PC-9 (cell line): ENCODE measurements at regions not wholly inside any gene's neighbourhood (a gene's known extent, or its start where the extent isn't known, plus 50 kb on each side); places are given as distances from the start of the nearest gene placed in this dataset.

ENCODE experiments used
- BruUV-seq: library from RNA; stranded (reverse); fragments of 400-500 nt; replicated peaks from 2 replicates; lab custom pipeline; 2021; lab: Mats Ljungman, UMichigan
- CTCF ChIA-PET: fragments of 300-600 bp; sonication (Branson Sonifier 250); formaldehyde crosslinking; loops from one replicate; lab custom pipeline; 2022; ENCODE audit warnings: antibody characterized with exemption; lab: Charles Lee
- POLR2A ChIA-PET: fragments of 300-600 bp; sonication (Branson Sonifier 250); formaldehyde crosslinking; loops from one replicate; lab custom pipeline; 2022; ENCODE audit warnings: antibody characterized with exemption; ENCODE audit not compliant: unreplicated experiment; lab: Charles Lee
- DNase-seq, 2 experiments: peaks; one replicate each; pipeline versions ENCODE4 v3.0.0 to v3.0.0-alpha.2; 2015 to 2022; ENCODE audit warnings: mixed read lengths in 1 of 2
- H2AFZ ChIP-seq: fragments of 200-600 bp; sonication (generic); 2 replicates; pipeline ENCODE4 v1.8.1; 2017; ENCODE audit warnings: antibody characterized with exemption
- H3F3A ChIP-seq: fragments of 200-600 bp; sonication (generic); 2 replicates; pipeline ENCODE4 v1.8.1; 2017; ENCODE audit warnings: antibody characterized with exemption, mild to moderate bottlenecking, low read depth; ENCODE audit not compliant: insufficient read depth
- H3K27ac ChIP-seq: fragments of 200-600 bp; sonication (generic); 2 replicates; pipeline ENCODE4 v1.6.1; 2016; ENCODE audit warnings: mixed run types
- H3K27me3 ChIP-seq: fragments of 200-600 bp; sonication (generic); 2 replicates; pipeline ENCODE4 v1.6.1; 2016; ENCODE audit warnings: low read depth, mixed run types; ENCODE audit not compliant: insufficient read depth
- H3K36me3 ChIP-seq: fragments of 200-600 bp; sonication (generic); 2 replicates; pipeline ENCODE4 v1.6.1; 2016; ENCODE audit warnings: low read depth, mixed run types
- H3K4me1 ChIP-seq: fragments of 200-600 bp; sonication (generic); replicated peaks from 2 replicates; pipeline ENCODE4 v1.6.1; 2016; ENCODE audit warnings: mixed run types; ENCODE audit not compliant: insufficient read depth
- H3K4me2 ChIP-seq: fragments of 200-600 bp; sonication (generic); 2 replicates; pipeline ENCODE4 v1.6.1; 2017; ENCODE audit warnings: mixed run types
- H3K4me3 ChIP-seq: fragments of 200-600 bp; sonication (generic); 2 replicates; pipeline ENCODE4 v1.6.1; 2016; ENCODE audit warnings: mixed run types
- H3K79me2 ChIP-seq: fragments of 200-600 bp; sonication (generic); 2 replicates; pipeline ENCODE4 v1.6.1; 2017; ENCODE audit warnings: low read depth, mixed run types
- H3K9me2 ChIP-seq: fragments of 200-600 bp; sonication (generic); 2 replicates; pipeline ENCODE4 v1.8.1; 2017; ENCODE audit warnings: mild to moderate bottlenecking; ENCODE audit not compliant: insufficient read depth
- H3K9me3 ChIP-seq: fragments of 200-600 bp; sonication (generic); 2 replicates; pipeline ENCODE4 v1.8.1; 2016; ENCODE audit warnings: low read depth; ENCODE audit not compliant: insufficient read depth
- H4K20me1 ChIP-seq: fragments of 200-600 bp; sonication (generic); 2 replicates; pipeline ENCODE4 v1.8.1; 2017; ENCODE audit not compliant: insufficient read depth
- EZH2 ChIP-seq: fragments of 200-600 bp; sonication (generic); IDR thresholded peaks from 2 replicates; pipeline ENCODE4 v1.8.0; 2017; ENCODE audit warnings: antibody characterized with exemption, low read depth
- intact Hi-C: fragments of 100-400 bp; cut with micrococcal nuclease; formaldehyde crosslinking; loops from one replicate; pipeline ENCODE4 v1.10.0; 2022; ENCODE audit not compliant: unreplicated experiment
- TF ChIP-seq, protein P1 (sequence below): fragments of 200-600 bp; sonication (generic); conservative IDR thresholded peaks from 2 replicates; pipeline ENCODE4 v1.6.1; 2017; ENCODE audit warnings: mixed run types, antibody characterized with exemption, mild to moderate bottlenecking, moderate library complexity

DNA sequence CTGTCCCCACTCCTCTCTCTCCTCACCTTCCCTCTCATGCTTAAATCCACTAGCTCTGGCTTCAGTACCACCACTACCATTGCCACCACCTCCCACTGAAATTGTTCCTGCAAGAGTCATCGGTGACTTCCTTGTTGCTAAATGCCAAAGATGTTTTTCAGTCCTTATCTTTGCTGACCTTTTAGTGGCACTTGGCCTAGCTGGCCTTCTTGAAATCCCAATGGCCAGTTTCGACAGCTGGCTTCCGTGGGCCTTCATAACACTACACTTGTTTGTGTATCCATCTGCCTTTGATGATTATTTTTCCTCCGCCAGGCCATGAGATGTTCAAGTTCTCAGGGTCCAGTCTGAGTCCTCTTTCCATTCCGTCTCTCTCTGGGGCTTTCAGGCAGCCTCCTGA, 118.2 kb upstream of the NANOS1 start:
- intact Hi-C loops: loop anchor here (1.0 to 5.0 kb wide), 4 partner anchors 39 to 113 kb away; no protein-coding TSS in a partner anchor
- peak; percentile 59 to 94 for DNase-seq
- ChIA-PET CTCF (interaction anchor here (0.6 kb wide), 1 partner anchor 29 kb away, joined by 3 read pairs; no protein-coding TSS in a partner anchor), POLR2A (interaction anchor here (0.6 kb wide), 1 partner anchor 29 kb away, joined by 3 read pairs; no protein-coding TSS in a partner anchor)
- H3K4me1 ChIP-seq: peaks cover 41% of the 10 kb centered on the region
- H3K36me3 ChIP-seq: no peaks in the 10 kb centered on the region
- BruUV-seq: no TSS peak
- H3K9me3 ChIP-seq: no peaks in the 10 kb centered on the region
- H3K27ac ChIP-seq: peak overlapping the region; percentile 87
- H2AFZ ChIP-seq: no peak overlapping the region
- peak overlapping the region; percentile 51 for H3K4me2 ChIP-seq
- H3K27me3 ChIP-seq: no peaks in the 10 kb centered on the region
- H3K9me2 ChIP-seq: no peaks in the 10 kb centered on the region
- no peaks in the 10 kb centered on the region for H4K20me1 ChIP-seq
- no peak overlapping the region for H3K4me3 ChIP-seq
- H3F3A ChIP-seq: peaks cover 25% of the 10 kb centered on the region; the same call in 1 of the 2 replicates
- no peaks in the 10 kb centered on the region for H3K79me2 ChIP-seq
- no peak for TF ChIP-seq EZH2
- TF ChIP-seq, protein P1, sequence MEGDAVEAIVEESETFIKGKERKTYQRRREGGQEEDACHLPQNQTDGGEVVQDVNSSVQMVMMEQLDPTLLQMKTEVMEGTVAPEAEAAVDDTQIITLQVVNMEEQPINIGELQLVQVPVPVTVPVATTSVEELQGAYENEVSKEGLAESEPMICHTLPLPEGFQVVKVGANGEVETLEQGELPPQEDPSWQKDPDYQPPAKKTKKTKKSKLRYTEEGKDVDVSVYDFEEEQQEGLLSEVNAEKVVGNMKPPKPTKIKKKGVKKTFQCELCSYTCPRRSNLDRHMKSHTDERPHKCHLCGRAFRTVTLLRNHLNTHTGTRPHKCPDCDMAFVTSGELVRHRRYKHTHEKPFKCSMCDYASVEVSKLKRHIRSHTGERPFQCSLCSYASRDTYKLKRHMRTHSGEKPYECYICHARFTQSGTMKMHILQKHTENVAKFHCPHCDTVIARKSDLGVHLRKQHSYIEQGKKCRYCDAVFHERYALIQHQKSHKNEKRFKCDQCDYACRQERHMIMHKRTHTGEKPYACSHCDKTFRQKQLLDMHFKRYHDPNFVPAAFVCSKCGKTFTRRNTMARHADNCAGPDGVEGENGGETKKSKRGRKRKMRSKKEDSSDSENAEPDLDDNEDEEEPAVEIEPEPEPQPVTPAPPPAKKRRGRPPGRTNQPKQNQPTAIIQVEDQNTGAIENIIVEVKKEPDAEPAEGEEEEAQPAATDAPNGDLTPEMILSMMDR: no peak

DNA sequence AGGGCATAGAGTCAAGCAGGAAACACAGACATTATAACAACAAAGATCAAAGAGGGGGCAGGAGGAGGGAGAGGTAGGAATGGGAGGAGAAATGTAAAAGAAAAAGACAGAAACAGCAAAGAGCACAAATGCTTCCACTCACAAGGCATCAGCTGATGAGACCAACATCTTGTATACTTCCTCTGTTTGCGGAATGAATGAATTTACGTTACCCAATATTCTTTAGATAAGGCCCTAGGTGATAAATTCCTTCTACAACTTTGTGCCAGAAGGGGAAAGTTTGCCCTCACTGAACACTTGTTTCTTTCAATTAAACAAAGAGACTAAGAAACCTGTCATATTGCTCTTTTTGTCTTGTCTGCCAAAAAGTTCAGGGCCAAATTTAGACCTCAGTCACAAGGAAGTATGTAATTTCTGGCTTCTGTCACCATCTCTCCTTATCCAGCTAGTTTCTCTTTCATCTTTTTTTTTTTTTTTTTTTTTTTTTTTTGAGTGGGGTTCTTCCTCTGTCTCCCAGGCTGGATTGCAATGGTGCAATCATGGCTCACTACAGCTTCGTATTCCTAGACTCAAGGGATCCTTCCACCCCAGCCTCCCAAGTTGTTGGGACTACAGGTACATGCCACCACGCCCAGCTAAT, 116.4 kb upstream of the NANOS1 start:
- H3K27ac ChIP-seq: peak overlapping the region; percentile 87
- TF ChIP-seq, protein P1: no peak
- no peak for TF ChIP-seq EZH2
- H3K4me3 ChIP-seq: no peak overlapping the region
- H3F3A ChIP-seq: peaks cover 25% of the 10 kb centered on the region; the same call in 1 of the 2 replicates
- CTCF ChIA-PET: no interaction called here
- DNase-seq: peak; percentile 14 to 94
- no peaks in the 10 kb centered on the region for H3K36me3 ChIP-seq
- intact Hi-C loops: loop anchor here (5.0 kb wide), 1 partner anchor 41 kb away; no protein-coding TSS in a partner anchor
- no TSS peak for BruUV-seq
- POLR2A ChIA-PET: no interaction called here
- peak overlapping the region; percentile 51 for H3K4me2 ChIP-seq
- H3K4me1 ChIP-seq: peaks cover 45% of the 10 kb centered on the region
- no peaks in the 10 kb centered on the region for H3K27me3 ChIP-seq
- H2AFZ ChIP-seq: no peak overlapping the region
- no peaks in the 10 kb centered on the region for H3K9me2 ChIP-seq
- no peaks in the 10 kb centered on the region for H3K79me2 ChIP-seq
- no peaks in the 10 kb centered on the region for H3K9me3 ChIP-seq
- H4K20me1 ChIP-seq: no peaks in the 10 kb centered on the region

DNA sequence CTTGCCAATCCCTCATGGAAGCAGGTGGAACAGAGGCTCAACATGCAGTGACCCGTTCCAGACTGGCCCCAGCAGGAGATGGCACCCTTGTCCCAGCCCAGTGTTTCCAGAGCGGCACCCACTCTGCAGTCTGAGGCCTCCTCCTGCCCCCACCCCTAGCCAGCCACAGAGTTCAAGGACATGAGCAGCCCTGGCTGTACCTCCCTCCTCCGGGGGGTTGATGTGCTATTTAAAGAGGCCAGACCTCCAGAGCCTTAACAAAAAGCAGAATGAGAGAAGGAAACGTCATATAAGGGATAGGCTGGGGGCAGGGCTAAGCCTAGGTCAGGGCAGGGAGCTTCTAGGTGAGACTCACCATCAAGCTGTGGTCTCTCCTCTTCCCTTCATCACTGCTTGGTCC, 115.7 kb upstream of the NANOS1 start:
- Histone ChIP-seq H3F3A (peaks cover 28% of the 10 kb centered on the region; the same call in 1 of the 2 replicates), H3K9me3 (no peaks in the 10 kb centered on the region), H3K27me3 (no peaks in the 10 kb centered on the region), H3K4me2 (no peak overlapping the region; the same call in 1 of the 2 replicates), H3K9me2 (no peaks in the 10 kb centered on the region), H2AFZ (no peak overlapping the region), H3K4me1 (peaks cover 52% of the 10 kb centered on the region), H3K79me2 (no peaks in the 10 kb centered on the region), H4K20me1 (no peaks in the 10 kb centered on the region), H3K27ac (peak overlapping the region; percentile 87), H3K36me3 (no peaks in the 10 kb centered on the region), H3K4me3 (no peak overlapping the region)
- no TSS peak for BruUV-seq
- TF ChIP-seq, protein P1: no peak
- TF ChIP-seq EZH2: no peak
- DNase-seq: no peak
- intact Hi-C loops: loop anchor here (5.0 kb wide), 1 partner anchor 42 kb away; no protein-coding TSS in a partner anchor
- POLR2A ChIA-PET: interaction anchor here (0.6 kb wide), 1 partner anchor 114 kb away, joined by 5 read pairs; no protein-coding TSS in a partner anchor
- CTCF ChIA-PET: no interaction called here
